T-helper 1 cell (primary cell): ENCODE measurements at regions not wholly inside any gene's neighbourhood (a gene's known extent, or its start where the extent isn't known, plus 50 kb on each side); places are given as distances from the start of the nearest gene placed in this dataset.
"Not testable (repeated sequence)": the region's sequence is repeated elsewhere in the genome, so short reads cannot be mapped to it uniquely, and the experiment has no call there.

Source experiments
- DNase-seq, 5 donors: peaks; one replicate each; pipeline ENCODE4 v3.0.0-alpha.2; 2012 to 2020

- DNase-seq = no peak
Observed at GRCh38 chr2:226575928-226576327, 223.7 kb downstream of the IRS1 start.

DNA sequence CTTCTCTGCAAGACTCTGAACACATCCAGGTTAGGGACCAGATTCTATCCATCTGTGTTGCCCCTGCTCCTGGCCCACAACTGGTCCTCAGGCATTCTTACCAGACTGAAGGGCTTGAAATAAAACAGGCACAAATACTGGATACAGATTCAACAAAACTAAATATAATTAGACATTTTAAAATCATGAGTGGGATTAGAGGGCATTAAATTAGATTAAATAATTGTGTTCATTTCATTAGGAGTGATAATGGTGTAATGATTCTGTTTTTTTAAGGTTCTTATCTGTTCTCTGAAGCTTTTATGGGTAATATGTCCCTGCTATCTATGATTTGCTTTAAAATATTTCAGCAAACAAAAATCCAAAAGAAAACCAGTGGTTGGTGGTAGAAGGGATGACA, 226.5 kb downstream of the IRS1 start:
- DNase-seq = no peak

- DNase-seq = no peak
Observed at GRCh38 chr2:226564667-226565066, 235.0 kb downstream of the IRS1 start.

DNA sequence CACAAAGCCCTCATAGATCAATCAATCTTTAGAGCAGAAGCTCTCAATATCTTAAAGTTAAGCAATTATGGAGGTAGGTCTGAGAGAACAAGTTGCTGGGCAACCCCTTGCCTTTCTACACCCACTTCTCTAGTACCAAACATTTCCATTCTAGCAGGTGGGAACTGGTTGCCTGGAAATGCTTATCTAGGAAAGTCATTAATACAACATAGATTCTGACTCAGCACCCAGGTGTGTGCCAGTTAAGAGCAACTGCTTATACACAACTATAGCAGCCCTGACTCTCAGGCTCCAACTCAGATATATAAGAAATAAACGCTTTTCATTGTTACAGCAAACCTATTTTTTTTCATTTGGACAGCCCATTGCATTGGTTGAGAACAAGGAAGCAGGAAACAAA, 237.7 kb downstream of the IRS1 start:
- DNase-seq = no peak

DNA sequence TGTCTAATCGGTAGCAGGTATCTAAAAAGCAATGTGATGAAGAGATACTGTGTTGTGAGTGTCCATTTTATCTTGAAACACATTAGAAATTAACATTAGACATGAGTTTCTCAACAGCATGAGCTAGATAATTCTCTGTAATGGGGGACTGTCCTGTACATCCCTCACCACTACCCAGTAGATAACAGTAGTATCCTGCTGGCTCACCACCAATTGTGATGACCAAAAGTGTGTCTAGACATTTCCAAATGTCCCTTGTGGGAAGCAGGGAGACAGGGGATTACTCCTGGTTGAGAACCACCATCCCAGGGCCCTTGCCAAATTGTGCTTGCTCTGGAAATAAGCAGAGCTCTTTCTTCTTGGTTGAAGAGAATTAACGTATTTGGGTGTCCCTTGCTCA, 239.3 kb downstream of the IRS1 start:
- DNase-seq = no peak

- no peak for DNase-seq
Observed at GRCh38 chr2:226559536-226559935, 240.1 kb downstream of the IRS1 start.

DNA sequence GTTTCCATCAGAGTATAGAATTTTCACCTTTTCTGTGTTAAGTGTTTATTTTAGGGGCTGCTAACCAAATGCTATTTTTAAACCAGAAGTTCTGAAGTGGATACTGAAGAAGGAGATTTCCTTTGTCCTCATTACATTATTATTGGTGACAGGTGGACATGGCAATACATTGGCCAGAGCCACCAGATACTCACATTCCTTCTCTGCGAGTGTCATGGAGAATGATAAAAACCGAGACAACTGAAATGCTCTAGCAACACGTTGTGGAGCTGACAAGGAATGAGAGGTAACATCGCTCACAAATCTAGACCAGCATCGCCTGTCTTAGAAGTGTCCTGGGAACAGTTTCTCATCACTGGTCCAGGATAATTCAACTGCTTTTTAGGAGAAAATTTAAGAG, 241.2 kb downstream of the IRS1 start:
- DNase-seq = no peak

DNA sequence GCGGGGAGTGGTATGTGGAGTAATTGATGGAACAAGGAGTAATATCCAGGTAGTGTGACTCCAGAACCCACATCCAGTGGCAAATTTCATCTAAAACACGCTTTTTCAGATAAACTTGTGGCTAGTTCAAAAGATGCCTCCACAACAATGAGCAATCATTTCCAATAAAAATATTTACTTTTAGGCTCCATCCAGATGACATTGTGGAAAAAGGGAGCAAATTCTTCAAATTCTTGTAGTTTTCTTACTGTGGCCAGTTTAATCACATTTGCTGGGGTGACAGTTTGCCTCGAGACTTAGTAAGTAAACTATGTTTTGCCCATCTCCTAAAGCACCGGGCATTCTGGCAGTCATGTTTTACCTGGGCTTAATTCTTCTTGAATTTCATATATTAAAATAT, 243.6 kb downstream of the IRS1 start:
- no peak for DNase-seq

DNA sequence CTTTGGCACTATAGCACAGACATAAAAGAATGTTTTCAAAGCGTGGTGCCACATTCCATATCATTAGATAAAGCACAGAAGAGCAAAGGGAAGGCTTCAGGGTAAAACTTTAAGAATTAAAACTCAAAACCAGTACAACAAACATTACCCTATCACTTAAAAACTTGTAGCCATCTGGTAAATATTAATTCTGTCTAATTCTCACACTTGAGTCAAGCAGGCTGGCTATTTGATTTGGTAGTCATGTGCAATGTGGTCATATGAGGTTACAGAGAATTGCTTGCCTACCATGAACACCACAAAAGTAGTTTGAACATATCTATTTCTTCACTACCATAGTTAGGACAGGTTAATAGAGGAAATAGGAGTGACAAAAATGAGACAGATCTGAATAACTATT, 244.9 kb downstream of the IRS1 start:
- DNase-seq = no peak

DNA sequence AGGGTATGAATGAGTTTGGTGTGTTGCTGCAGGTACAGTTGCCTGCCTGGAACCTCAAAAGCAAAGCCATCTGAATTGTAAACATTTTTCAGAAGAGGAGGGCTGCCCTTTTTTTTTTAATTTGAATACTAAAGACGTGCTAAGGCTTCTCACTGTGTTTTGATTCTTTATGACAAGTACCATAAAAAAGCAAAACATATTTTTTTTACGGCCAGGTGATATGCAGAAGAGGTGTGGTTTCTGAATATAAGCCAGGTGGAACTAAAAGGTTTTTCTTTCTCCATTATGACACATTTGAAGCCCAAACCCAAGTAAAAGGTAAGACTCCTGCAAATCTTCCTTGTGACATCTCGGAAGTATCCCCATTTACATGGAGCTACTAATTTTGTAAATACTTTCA, 246.3 kb downstream of the IRS1 start:
- no peak for DNase-seq

GRCh38 chr2:226552571-226553285, 246.9 kb downstream of the IRS1 start:
- DNase-seq = no peak

DNA sequence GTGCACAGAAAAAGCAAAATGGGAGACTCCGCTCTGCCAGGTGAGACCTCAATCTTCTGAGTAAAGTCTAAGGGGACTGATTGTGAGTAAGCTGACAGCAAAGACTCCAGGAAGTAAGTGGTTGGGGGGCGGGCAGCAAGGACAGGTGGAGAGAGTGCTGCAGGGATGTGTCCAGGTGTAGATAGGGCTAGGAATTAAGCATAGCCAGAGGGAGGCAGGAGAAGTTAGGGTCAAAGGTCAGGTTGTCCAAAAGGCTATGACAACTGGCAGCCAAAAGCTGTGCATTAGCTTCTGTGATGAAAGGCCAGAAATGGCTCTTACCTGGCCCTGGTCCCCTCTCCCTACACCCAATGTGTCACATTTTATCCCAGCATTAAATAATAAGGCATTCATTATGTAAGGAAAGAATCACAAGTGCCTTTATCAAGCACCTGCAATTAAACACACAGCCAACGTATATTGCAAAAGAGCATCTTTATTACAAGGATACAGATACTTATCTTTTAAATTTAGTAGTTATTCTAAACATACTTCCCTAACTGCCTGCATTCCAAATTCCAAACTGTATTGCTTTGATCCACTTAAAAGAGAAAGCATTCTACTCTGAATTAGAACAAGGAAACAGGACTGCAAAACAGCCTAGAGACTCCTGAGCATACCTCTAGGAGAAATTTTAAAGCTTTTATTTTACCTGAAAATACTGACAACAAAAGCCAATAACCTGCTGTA, 247.9 kb downstream of the IRS1 start:
- DNase-seq = no peak

GRCh38 chr2:226550801-226551200, 248.8 kb downstream of the IRS1 start:
- no peak for DNase-seq

GRCh38 chr2:226548732-226549131, 250.9 kb downstream of the IRS1 start:
- DNase-seq = no peak

DNA sequence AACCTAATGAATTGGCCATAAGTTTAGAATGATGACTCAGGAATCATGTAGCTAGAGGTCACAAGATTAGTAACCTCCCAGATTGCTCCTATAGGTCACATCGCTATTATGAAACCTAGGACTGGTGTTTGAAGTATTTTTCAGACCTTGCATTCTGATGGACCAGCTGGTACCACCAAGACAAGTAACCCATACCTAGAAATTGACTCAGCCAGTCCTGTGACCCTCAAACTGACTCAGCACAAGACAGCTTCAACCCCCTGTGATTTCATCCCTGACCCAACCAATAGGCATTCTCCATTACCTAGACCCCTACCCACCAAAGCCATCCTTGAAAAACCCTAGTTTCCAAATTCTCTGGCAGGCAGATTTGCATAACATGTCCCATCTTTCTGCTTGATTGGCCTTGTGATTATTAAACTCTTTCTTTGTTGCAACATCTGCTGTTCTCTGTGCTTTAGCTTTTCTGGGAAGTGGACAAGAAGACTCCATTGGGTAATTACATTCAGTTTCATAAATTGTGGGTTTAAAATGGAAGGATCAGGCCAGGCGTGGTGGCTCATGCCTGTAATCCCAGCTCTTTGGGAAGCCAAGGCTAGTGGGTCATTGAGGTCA, 254.9 kb downstream of the IRS1 start:
- no peak for DNase-seq

GRCh38 chr2:226540204-226540994, 259.2 kb downstream of the IRS1 start:
- DNase-seq = no peak

GRCh38 chr2:226536410-226536809, 263.2 kb downstream of the IRS1 start:
- DNase-seq = no peak

DNA sequence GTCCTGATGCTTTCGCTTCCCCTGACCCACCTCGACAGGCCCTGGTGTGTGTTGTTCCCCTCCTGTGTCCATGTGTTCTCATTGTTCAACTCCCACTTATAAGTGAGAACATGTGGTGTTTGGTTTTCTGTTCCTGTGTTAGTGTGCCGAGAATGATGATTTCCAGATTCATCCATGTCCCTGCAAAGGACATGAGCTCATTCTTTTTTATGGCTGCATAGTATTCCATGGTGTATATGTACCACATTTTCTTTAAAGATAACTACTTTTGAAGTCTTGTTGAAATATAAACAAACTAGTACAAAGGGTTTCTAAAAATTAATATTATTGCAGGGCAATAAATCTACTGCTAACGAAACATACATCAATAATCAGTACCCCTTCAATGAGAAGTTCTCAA, 266.6 kb downstream of the IRS1 start:
- not testable (repeated sequence) for DNase-seq

- DNase-seq = no peak
Observed at GRCh38 chr2:226531061-226531810, 268.4 kb downstream of the IRS1 start.

GRCh38 chr2:226529556-226529955, 270.1 kb downstream of the IRS1 start:
- no peak for DNase-seq

GRCh38 chr2:226526716-226527115, 272.9 kb downstream of the IRS1 start:
- DNase-seq = no peak

DNA sequence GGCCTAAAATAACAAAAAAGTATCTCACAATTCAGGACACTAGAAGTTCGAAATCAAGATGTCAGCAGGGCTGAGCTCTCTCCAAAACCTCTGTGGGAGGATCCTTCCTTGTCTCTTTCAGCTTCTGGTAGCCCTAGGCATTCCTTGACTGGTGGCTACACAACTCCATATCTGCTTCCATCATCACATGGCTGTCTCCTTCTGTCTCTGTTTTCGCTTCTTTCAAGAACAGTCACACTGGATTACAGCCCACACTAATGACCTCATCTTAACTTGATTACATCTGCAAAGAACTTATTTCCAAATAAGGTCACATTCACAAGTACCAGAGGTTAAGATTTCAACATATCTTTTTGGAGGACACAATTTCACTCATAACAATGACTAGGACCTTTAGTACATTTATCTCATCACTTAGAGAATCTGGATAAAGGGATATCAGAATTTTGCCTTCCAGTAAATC, 275.2 kb downstream of the IRS1 start:
- DNase-seq = no peak
